WTC11 (cell line): ENCODE measurements at regions not wholly inside any gene's neighbourhood (a gene's known extent, or its start where the extent isn't known, plus 50 kb on each side); places are given as distances from the start of the nearest gene placed in this dataset.

Experiments
- ATAC-seq: fragments of 200-7000 bp; cut with Tn5 transposase; 2 replicates; pipeline ENCODE4 v1.10.0; 2021; ENCODE audit warnings: mild to moderate bottlenecking, moderate library complexity
- CTCF ChIA-PET: fragments of 300-600 bp; sonication (Branson Sonifier 250); formaldehyde crosslinking; loops from one replicate; lab custom pipeline; 2021; ENCODE audit warnings: antibody characterized with exemption; lab: Charles Lee
- POLR2A ChIA-PET: fragments of 350-600 bp; sonication (Branson Sonifier 250); formaldehyde crosslinking; loops from one replicate; lab custom pipeline; 2021; ENCODE audit warnings: antibody characterized with exemption; lab: Charles Lee
- DNase-seq: peaks from one replicate; pipeline ENCODE4 v3.0.0; 2021; ENCODE audit warnings: low spot score
- H3K27ac Mint-ChIP-seq: 2 replicates; pipeline ENCODE4 v1.8.0; 2021; ENCODE audit warnings: mixed read lengths
- H3K27me3 Mint-ChIP-seq: 2 replicates; pipeline ENCODE4 v1.8.0; 2021; ENCODE audit warnings: low read depth, mild to moderate bottlenecking, moderate library complexity, mixed read lengths
- H3K36me3 Mint-ChIP-seq: 2 replicates; pipeline ENCODE4 v1.8.0; 2021; ENCODE audit warnings: mixed read lengths
- H3K4me1 Mint-ChIP-seq: 2 replicates; pipeline ENCODE4 v1.8.0; 2022; ENCODE audit warnings: mixed read lengths
- H3K4me3 Mint-ChIP-seq: 2 replicates; pipeline ENCODE4 v1.8.0; 2021; ENCODE audit warnings: mild to moderate bottlenecking, moderate library complexity, mixed read lengths
- H3K9me3 Mint-ChIP-seq: 2 replicates; pipeline ENCODE4 v1.8.0; 2021; ENCODE audit warnings: mixed read lengths
- AR ChIP-seq: fragments of 250-450 bp; sonication (Bioruptor Pico); IDR thresholded peaks from 2 replicates; pipeline ENCODE4 v1.9.0; 2021; ENCODE audit warnings: mild to moderate bottlenecking
- ATF1 ChIP-seq: sonication (generic); formaldehyde crosslinking; IDR thresholded peaks from 2 replicates; pipeline ENCODE4 v1.8.1; 2023; ENCODE audit warnings: mild to moderate bottlenecking, moderate library complexity, missing genetic modification reagents
- CBFB ChIP-seq: sonication (generic); formaldehyde crosslinking; IDR thresholded peaks from 2 replicates; pipeline ENCODE4 v1.8.1; 2022; ENCODE audit warnings: mild to moderate bottlenecking, low read depth, missing genetic modification reagents
- CREM ChIP-seq: sonication (generic); formaldehyde crosslinking; IDR thresholded peaks from 2 replicates; pipeline ENCODE4 v1.8.1; 2022; ENCODE audit warnings: mild to moderate bottlenecking, missing genetic modification reagents, moderate library complexity
- FOXJ3 ChIP-seq: sonication (generic); formaldehyde crosslinking; IDR thresholded peaks from 2 replicates; pipeline ENCODE4 v1.9.0; 2021; ENCODE audit warnings: missing genetic modification reagents, mild to moderate bottlenecking, borderline replicate concordance
- GRHL2 ChIP-seq: fragments of 250-450 bp; sonication (Bioruptor Pico); IDR thresholded peaks from 2 replicates; pipeline ENCODE4 v1.8.0; 2022; ENCODE audit warnings: mild to moderate bottlenecking, moderate library complexity; ENCODE audit not compliant: insufficient replicate concordance, severe bottlenecking
- HMGA2 ChIP-seq: fragments of 250-450 bp; sonication (Bioruptor Pico); IDR thresholded peaks from 2 replicates; pipeline ENCODE4 v1.4.0; 2021; ENCODE audit warnings: mild to moderate bottlenecking, moderate library complexity
- NFYB ChIP-seq: sonication (generic); formaldehyde crosslinking; conservative IDR thresholded peaks from 2 replicates; pipeline ENCODE4 v1.8.0; 2022; ENCODE audit warnings: low read depth, missing genetic modification reagents
- OVOL2 ChIP-seq: fragments of 250-450 bp; sonication (Bioruptor Pico); IDR thresholded peaks from 2 replicates; pipeline ENCODE4 v1.9.0; 2021; ENCODE audit warnings: mild to moderate bottlenecking, borderline replicate concordance
- PREB ChIP-seq: sonication (generic); formaldehyde crosslinking; IDR thresholded peaks from 2 replicates; pipeline ENCODE4 v1.8.1; 2022; ENCODE audit warnings: mild to moderate bottlenecking, missing genetic modification reagents, moderate library complexity, borderline replicate concordance
- TCF7 ChIP-seq: sonication (generic); formaldehyde crosslinking; IDR thresholded peaks from 2 replicates; pipeline ENCODE4 v1.8.0; 2022; ENCODE audit warnings: mild to moderate bottlenecking, low read depth, missing genetic modification reagents, moderate library complexity
- ZBTB21 ChIP-seq: sonication (generic); formaldehyde crosslinking; IDR thresholded peaks from 2 replicates; pipeline ENCODE4 v1.8.1; 2023; ENCODE audit warnings: mild to moderate bottlenecking, missing genetic modification reagents, borderline replicate concordance
- ZBTB43 ChIP-seq: sonication (generic); formaldehyde crosslinking; IDR thresholded peaks from 2 replicates; pipeline ENCODE4 v1.8.1; 2023; ENCODE audit warnings: mild to moderate bottlenecking, missing genetic modification reagents
- ZNF423 ChIP-seq: fragments of 250-450 bp; sonication (Bioruptor Pico); IDR thresholded peaks from 2 replicates; pipeline ENCODE4 v2.1.2; 2022; ENCODE audit warnings: mild to moderate bottlenecking, moderate library complexity
- ZNF671 ChIP-seq: fragments of 250-450 bp; sonication (Bioruptor Pico); IDR thresholded peaks from 2 replicates; pipeline ENCODE4 v1.8.0; 2021; ENCODE audit warnings: mild to moderate bottlenecking
- TF ChIP-seq, protein P1 (sequence below): sonication (generic); formaldehyde crosslinking; IDR thresholded peaks from 2 replicates; pipeline ENCODE4 v1.8.0; 2022; ENCODE audit warnings: mild to moderate bottlenecking, missing genetic modification reagents
- TF ChIP-seq, protein P2 (sequence below): fragments of 250-450 bp; sonication (Bioruptor Pico); IDR thresholded peaks from 2 replicates; pipeline ENCODE4 v1.9.0; 2021; ENCODE audit warnings: moderate library complexity, mild to moderate bottlenecking, inconsistent platforms, borderline replicate concordance

- no peak for TF ChIP-seq OVOL2 (CRISPR knock-in tag)
These were observed 60.5 kb upstream of the SGK1 start (continued) for GRCh38 chr6:134378426-134378825.

DNA sequence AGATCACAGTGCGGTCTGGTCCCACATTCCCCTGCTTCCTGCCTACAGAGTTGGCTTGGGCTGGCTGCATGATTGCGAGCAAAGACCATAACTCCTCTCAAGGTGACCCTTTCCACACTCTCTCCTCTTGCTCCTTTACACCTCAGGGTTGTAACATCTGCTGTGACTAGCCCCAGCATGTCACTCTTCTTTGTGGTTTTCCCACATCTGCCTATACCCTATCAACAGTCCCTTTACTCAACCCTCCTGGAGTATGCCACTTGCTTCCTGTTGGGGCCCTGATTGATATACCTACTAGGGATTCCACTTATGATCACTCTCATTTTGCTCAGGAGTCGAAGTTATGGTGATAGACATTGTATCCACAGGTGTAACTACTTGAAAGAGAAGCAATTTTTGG, 58.9 kb upstream of the SGK1 start:
- no peak overlapping the region for H3K4me3 Mint-ChIP-seq
- H3K4me1 Mint-ChIP-seq, result peaks cover 21% of the 10 kb centered on the region
- POLR2A ChIA-PET, result no interaction called here
- no peak for TF ChIP-seq PREB (CRISPR knock-in tag)
- TF ChIP-seq ZNF423, result no peak
- no peak for TF ChIP-seq CREM (CRISPR knock-in tag)
- TF ChIP-seq, all 79 proteins: peak for 0
- DNase-seq (no peak), ATAC-seq (no peak)
- Mint-ChIP-seq H3K9me3 (peaks cover 13% of the 10 kb centered on the region), H3K36me3 (peaks cover 4% of the 10 kb centered on the region), H3K27me3 (no peaks in the 10 kb centered on the region), H3K27ac (no peak overlapping the region)
- CTCF ChIA-PET, result no interaction called here

DNA sequence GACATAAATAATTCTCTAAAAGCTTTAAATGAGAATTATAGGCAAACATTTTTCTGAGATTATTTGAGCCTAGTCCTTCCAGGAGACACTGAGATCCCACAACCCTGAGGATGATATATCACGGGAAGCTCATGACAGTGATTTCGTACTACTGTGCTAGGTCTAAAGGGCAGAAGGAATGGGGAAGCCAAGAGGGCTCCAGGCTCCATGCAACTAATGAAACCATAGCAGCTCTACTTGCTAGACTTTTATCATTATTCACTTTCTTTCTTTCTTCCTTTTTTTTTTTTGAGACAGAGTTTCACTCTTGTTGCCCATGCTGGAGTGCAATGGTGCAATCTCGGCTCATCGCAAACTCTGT, 57.3 kb upstream of the SGK1 start:
- CTCF ChIA-PET, result no interaction called here
- Mint-ChIP-seq H3K27ac (no peak overlapping the region), H3K36me3 (peaks cover 4% of the 10 kb centered on the region), H3K9me3 (peaks cover 13% of the 10 kb centered on the region), H3K27me3 (no peaks in the 10 kb centered on the region), H3K4me1 (peaks cover 15% of the 10 kb centered on the region), H3K4me3 (no peak overlapping the region)
- DNase-seq (no peak), ATAC-seq (no peak)
- POLR2A ChIA-PET, result no interaction called here
- TF ChIP-seq NFYB (CRISPR knock-in tag) (no peak), ZBTB43 (no peak), ZBTB21 (no peak), ATF1 (CRISPR knock-in tag) (no peak), ZNF671 (no peak), TCF7 (no peak), CBFB (no peak), PREB (CRISPR knock-in tag) (no peak), GRHL2 (CRISPR knock-in tag) (no peak), FOXJ3 (CRISPR knock-in tag) (no peak), HMGA2 (no peak)
- TF ChIP-seq, protein P1, sequence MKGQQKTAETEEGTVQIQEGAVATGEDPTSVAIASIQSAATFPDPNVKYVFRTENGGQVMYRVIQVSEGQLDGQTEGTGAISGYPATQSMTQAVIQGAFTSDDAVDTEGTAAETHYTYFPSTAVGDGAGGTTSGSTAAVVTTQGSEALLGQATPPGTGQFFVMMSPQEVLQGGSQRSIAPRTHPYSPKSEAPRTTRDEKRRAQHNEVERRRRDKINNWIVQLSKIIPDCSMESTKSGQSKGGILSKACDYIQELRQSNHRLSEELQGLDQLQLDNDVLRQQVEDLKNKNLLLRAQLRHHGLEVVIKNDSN (CRISPR knock-in tag), result no peak

- peaks cover 4% of the 10 kb centered on the region for H3K36me3 Mint-ChIP-seq
- peaks cover 11% of the 10 kb centered on the region for H3K4me1 Mint-ChIP-seq
- DNase-seq (no peak), ATAC-seq (no peak)
- H3K4me3 Mint-ChIP-seq, result no peak overlapping the region
- TF ChIP-seq AR (CRISPR knock-in tag), result no peak
- TF ChIP-seq, protein P2, sequence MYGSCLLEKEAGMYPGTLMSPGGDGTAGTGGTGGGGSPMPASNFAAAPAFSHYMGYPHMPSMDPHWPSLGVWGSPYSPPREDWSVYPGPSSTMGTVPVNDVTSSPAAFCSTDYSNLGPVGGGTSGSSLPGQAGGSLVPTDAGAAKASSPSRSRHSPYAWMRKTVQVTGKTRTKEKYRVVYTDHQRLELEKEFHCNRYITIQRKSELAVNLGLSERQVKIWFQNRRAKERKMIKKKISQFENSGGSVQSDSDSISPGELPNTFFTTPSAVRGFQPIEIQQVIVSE (CRISPR knock-in tag), result no peak
- CTCF ChIA-PET, result no interaction called here
- POLR2A ChIA-PET, result no interaction called here
- H3K27me3 Mint-ChIP-seq, result no peaks in the 10 kb centered on the region
- no peak overlapping the region for H3K27ac Mint-ChIP-seq
- H3K9me3 Mint-ChIP-seq, result peaks cover 13% of the 10 kb centered on the region
These were observed 56.7 kb upstream of the SGK1 start for GRCh38 chr6:134374491-134375219.
